GM23248 (cell line): ENCODE measurements at regions not wholly inside any gene's neighbourhood (a gene's known extent, or its start where the extent isn't known, plus 50 kb on each side); places are given as distances from the start of the nearest gene placed in this dataset.

Experiments used
- DNase-seq: peaks from one replicate; pipeline ENCODE4 v3.0.0-alpha.2; 2015
- H2AFZ ChIP-seq: fragments of 200-600 bp; sonication (generic); 2 replicates; pipeline ENCODE4 v1.6.1; 2016; ENCODE audit warnings: antibody characterized with exemption
- H3F3A ChIP-seq: fragments of 200-600 bp; sonication (generic); 2 replicates; pipeline ENCODE4 v1.6.1; 2016; ENCODE audit warnings: mild to moderate bottlenecking, antibody characterized with exemption, mixed run types; ENCODE audit not compliant: insufficient read depth
- H3K27ac ChIP-seq: fragments of 200-600 bp; sonication (generic); 2 replicates; pipeline ENCODE4 v1.5.1; 2016; ENCODE audit warnings: mild to moderate bottlenecking
- H3K27me3 ChIP-seq: fragments of 200-600 bp; sonication (generic); replicated peaks from 2 replicates; pipeline ENCODE4 v1.6.1; 2016; ENCODE audit warnings: mild to moderate bottlenecking; ENCODE audit not compliant: insufficient read depth
- H3K36me3 ChIP-seq: fragments of 200-600 bp; sonication (generic); 2 replicates; pipeline ENCODE4 v1.6.1; 2016; ENCODE audit warnings: low read depth, mild to moderate bottlenecking
- H3K4me1 ChIP-seq: fragments of 200-600 bp; sonication (generic); 2 replicates; pipeline ENCODE4 v1.6.1; 2016; ENCODE audit warnings: mild to moderate bottlenecking; ENCODE audit not compliant: insufficient read depth
- H3K4me2 ChIP-seq: fragments of 200-600 bp; sonication (generic); one replicate; pipeline ENCODE4 v1.6.1; 2016; ENCODE audit warnings: mild to moderate bottlenecking; ENCODE audit not compliant: unreplicated experiment
- H3K4me3 ChIP-seq: fragments of 200-600 bp; sonication (generic); 2 replicates; pipeline ENCODE4 v1.5.1; 2016; ENCODE audit warnings: mild to moderate bottlenecking
- H3K79me2 ChIP-seq: fragments of 200-600 bp; sonication (generic); 2 replicates; pipeline ENCODE4 v1.6.1; 2016; ENCODE audit warnings: mild to moderate bottlenecking; ENCODE audit not compliant: insufficient read depth
- H3K9ac ChIP-seq: fragments of 200-600 bp; sonication (generic); 2 replicates; pipeline ENCODE4 v1.6.1; 2016; ENCODE audit warnings: mild to moderate bottlenecking
- H3K9me2 ChIP-seq: fragments of 200-600 bp; sonication (generic); 2 replicates; pipeline ENCODE4 v1.6.1; 2016; ENCODE audit warnings: mixed run types, mild to moderate bottlenecking, moderate library complexity; ENCODE audit not compliant: insufficient read depth
- H3K9me3 ChIP-seq: fragments of 200-600 bp; sonication (generic); one replicate; pipeline ENCODE4 v1.6.1; 2017; ENCODE audit warnings: low read depth
- H4K20me1 ChIP-seq: fragments of 200-600 bp; sonication (generic); 2 replicates; pipeline ENCODE4 v1.6.0; 2016; ENCODE audit not compliant: insufficient read depth
- EZH2 ChIP-seq: fragments of 200-600 bp; sonication (generic); IDR thresholded peaks from 2 replicates; pipeline ENCODE4 v1.6.1; 2018; ENCODE audit warnings: antibody characterized with exemption, mild to moderate bottlenecking; ENCODE audit not compliant: insufficient read depth, poor library complexity, severe bottlenecking
- EZH2phosphoT487 ChIP-seq: fragments of 200-600 bp; sonication (generic); IDR thresholded peaks from 2 replicates; pipeline ENCODE4 v1.6.1; 2018; ENCODE audit warnings: antibody characterized with exemption, moderate library complexity, mild to moderate bottlenecking, low read depth; ENCODE audit not compliant: insufficient read depth
- WGBS, 2 experiments: methylation state at CpG; one replicate each; pipeline ENCODE4 v1.1.6; 2015 to 2017; ENCODE audit warnings: low lambda C conversion rate in 2 of 2, low coverage in 1 of 2; ENCODE audit errors: missing lambda C conversion rate in 2 of 2; 5-methylcytosine and 5-hydroxymethylcytosine counted together
- in situ Hi-C: fragments of 300-500 bp; cut with MboI; formaldehyde crosslinking; loops from 2 replicates; pipeline ENCODE4 v1.15.0; 2020

DNA sequence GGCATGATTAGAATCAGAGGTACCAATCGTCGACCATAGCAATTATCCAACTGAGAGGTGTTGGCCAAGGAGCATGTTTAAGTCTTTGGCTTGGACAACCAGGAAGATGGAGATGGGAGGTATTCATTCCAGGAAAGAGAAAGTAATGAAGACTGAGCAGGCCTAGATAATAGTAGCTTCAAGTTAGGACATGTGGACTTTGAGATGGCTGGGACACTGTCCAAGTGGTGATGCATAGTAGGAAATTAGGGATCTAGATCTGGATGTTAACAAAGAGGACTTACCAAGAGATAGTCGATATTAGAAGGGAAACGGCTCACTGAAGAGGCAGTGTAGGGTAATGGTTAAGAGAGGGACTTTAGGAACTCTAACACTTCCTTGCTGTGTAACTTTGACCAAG lies 266.7 kb downstream of the FAM76B start:
- Histone ChIP-seq H3K4me3 (no peak overlapping the region), H3K27me3 (no peaks in the 10 kb centered on the region), H3K9me3 (no peaks in the 10 kb centered on the region), H3K9ac (no peak overlapping the region), H3K9me2 (no peaks in the 10 kb centered on the region), H2AFZ (no peak overlapping the region), H3F3A (peaks cover 8% of the 10 kb centered on the region), H3K4me1 (peaks cover 14% of the 10 kb centered on the region; the same call in 1 of the 2 replicates), H4K20me1 (no peaks in the 10 kb centered on the region), H3K4me2 (no peak overlapping the region), H3K27ac (no peak overlapping the region), H3K79me2 (no peaks in the 10 kb centered on the region), H3K36me3 (no peaks in the 10 kb centered on the region)
- DNase-seq: peak; percentile 53
- WGBS, 2 experiments: 69 to 71% methylated on average over 4 of the region's 4 CpGs
- TF ChIP-seq EZH2 (no peak), EZH2phosphoT487 (no peak)
- in situ Hi-C loops: no loop called here

DNA sequence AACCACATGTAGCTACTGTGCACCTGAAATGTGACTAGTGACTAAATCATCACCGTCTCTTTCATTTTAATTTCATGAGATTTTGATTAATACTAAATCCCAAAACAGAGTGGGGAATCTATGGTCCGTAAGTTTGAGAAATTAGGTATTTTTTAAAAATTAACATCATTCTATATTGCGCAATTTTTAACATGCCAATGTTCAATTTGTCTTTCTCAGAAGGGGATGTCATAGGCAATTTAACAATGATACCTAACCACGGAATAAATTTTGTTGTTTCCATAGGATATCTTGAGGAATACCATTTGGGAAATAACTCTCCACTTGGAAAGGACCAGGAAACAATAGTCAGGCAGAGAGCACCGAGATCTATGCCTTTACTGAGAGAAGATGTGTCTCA lies 267.7 kb downstream of the FAM76B start:
- Histone ChIP-seq H3K9me3 (no peaks in the 10 kb centered on the region), H3K27me3 (no peaks in the 10 kb centered on the region), H3K4me1 (peaks cover 24% of the 10 kb centered on the region), H3K36me3 (no peaks in the 10 kb centered on the region), H3K4me3 (no peak overlapping the region), H3K9ac (no peak overlapping the region), H3K4me2 (no peak overlapping the region), H4K20me1 (no peaks in the 10 kb centered on the region), H3K79me2 (no peaks in the 10 kb centered on the region), H3K9me2 (no peaks in the 10 kb centered on the region), H3F3A (peaks cover 14% of the 10 kb centered on the region), H2AFZ (no peak overlapping the region), H3K27ac (no peak overlapping the region)
- in situ Hi-C loops: no loop called here
- WGBS, 2 experiments: 95 to 98% methylated on average over 5 of the region's 5 CpGs
- no peak for DNase-seq
- TF ChIP-seq EZH2phosphoT487: no peak
- TF ChIP-seq EZH2: no peak

- H3K27me3 ChIP-seq: no peaks in the 10 kb centered on the region
- WGBS, 2 experiments: 38 to 43% methylated on average over 4 of the region's 4 CpGs
- H3F3A ChIP-seq: peaks cover 20% of the 10 kb centered on the region
- H2AFZ ChIP-seq: no peak overlapping the region
- in situ Hi-C loops: no loop called here
- H3K4me2 ChIP-seq: peak overlapping the region; percentile 19
- H4K20me1 ChIP-seq: no peaks in the 10 kb centered on the region
- H3K4me1 ChIP-seq: peaks cover 31% of the 10 kb centered on the region
- H3K9me2 ChIP-seq: no peaks in the 10 kb centered on the region
- no peaks in the 10 kb centered on the region for H3K36me3 ChIP-seq
- H3K9ac ChIP-seq: no peak overlapping the region
- H3K4me3 ChIP-seq: no peak overlapping the region
- TF ChIP-seq EZH2 (no peak), EZH2phosphoT487 (no peak)
- DNase-seq: peak; percentile 56
- no peaks in the 10 kb centered on the region for H3K79me2 ChIP-seq
- no peaks in the 10 kb centered on the region for H3K9me3 ChIP-seq
- peak overlapping the region; percentile 5; the same call in 1 of the 2 replicates for H3K27ac ChIP-seq
Observed at GRCh38 chr11:95521133-95521542, 268.4 kb downstream of the FAM76B start.

DNA sequence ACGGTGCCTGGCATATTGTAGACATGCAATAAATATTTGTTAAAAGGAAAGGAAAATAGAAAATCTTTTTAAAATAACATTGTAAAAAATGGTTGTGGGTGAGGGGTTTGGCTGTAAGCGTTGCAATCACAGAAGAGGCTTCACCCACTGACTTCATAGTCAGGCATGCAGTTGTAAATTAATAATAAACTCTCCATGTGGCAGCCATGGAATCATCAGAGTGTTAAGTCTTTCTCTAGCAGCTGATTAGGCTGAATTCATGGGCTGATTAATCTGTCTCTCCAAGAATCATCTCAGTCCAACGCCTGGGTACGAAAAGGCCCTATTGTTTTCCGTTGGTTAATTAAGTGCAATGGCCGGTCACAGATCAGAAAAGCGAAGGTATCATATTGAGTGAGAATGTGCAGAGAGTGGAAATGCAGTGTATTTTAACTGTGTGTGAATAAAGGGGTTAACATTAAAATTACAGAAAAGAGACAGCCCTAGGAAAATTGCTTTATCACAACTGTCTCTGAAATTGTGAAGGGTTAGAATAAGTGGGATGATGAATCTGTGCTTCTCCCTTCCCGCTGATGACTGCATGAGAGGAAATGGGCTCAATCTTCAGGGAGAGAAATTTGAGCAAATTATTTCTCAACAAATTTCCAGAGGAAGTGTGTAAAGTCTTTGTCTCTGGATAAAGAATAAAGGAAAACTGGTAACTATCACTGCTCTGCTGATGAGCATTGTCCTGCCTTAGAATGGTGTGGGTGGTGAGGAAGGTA lies 269.0 kb downstream of the FAM76B start:
- H3F3A ChIP-seq: peaks cover 26% of the 10 kb centered on the region
- peak overlapping the region; percentile 19 for H3K4me2 ChIP-seq
- no peaks in the 10 kb centered on the region for H3K9me2 ChIP-seq
- peak; percentile 49 for DNase-seq
- H3K27ac ChIP-seq: peak overlapping the region; percentile 5; the same call in 1 of the 2 replicates
- 66 to 68% methylated on average over 8 of the region's 8 CpGs for WGBS, 2 experiments
- H2AFZ ChIP-seq: no peak overlapping the region
- no peaks in the 10 kb centered on the region for H3K27me3 ChIP-seq
- no peaks in the 10 kb centered on the region for H3K36me3 ChIP-seq
- no peak for TF ChIP-seq EZH2phosphoT487
- no peak for TF ChIP-seq EZH2
- no peaks in the 10 kb centered on the region for H3K79me2 ChIP-seq
- H3K9ac ChIP-seq: no peak overlapping the region
- H3K9me3 ChIP-seq: no peaks in the 10 kb centered on the region
- H3K4me3 ChIP-seq: no peak overlapping the region
- in situ Hi-C loops: no loop called here
- no peaks in the 10 kb centered on the region for H4K20me1 ChIP-seq
- peaks cover 37% of the 10 kb centered on the region for H3K4me1 ChIP-seq
